Peyer's patch (tissue), 4 donors: ENCODE measurements at regions not wholly inside any gene's neighbourhood (a gene's known extent, or its start where the extent isn't known, plus 50 kb on each side); places are given as distances from the start of the nearest gene placed in this dataset.

ENCODE experiments used
- DNase-seq, 3 donors: peaks; one replicate each; pipeline ENCODE4 v3.0.0-alpha.2; 2017 to 2019
- H3K27ac ChIP-seq, 4 donors: fragments of 200-600 bp; sonication (generic); one replicate each; pipeline ENCODE4 v1.5.1; 2016 to 2019
- H3K27me3 ChIP-seq, 2 donors: fragments of 200-600 bp; sonication (generic); one replicate each; pipeline ENCODE4 v1.5.1; 2019
- H3K36me3 ChIP-seq, 3 donors: fragments of 200-600 bp; sonication (generic); one replicate each; pipeline ENCODE4 v1.5.1; 2016 to 2019
- H3K4me1 ChIP-seq, 4 donors: fragments of 200-600 bp; sonication (generic); one replicate each; pipeline ENCODE4 v1.5.1; 2016 to 2019
- H3K4me3 ChIP-seq, 4 donors: fragments of 200-600 bp; sonication (generic); 1 replicate in 3 of 4; 2 replicates in 1 of 4; pipeline ENCODE4 v1.5.1; 2016 to 2019; ENCODE audit warnings: mild to moderate bottlenecking in 1 of 4
- H3K9me3 ChIP-seq, 4 donors: fragments of 200-600 bp; sonication (generic); one replicate each; pipeline ENCODE4 v1.5.1; 2016 to 2019; ENCODE audit warnings: mild to moderate bottlenecking in 1 of 4
- POLR2A ChIP-seq, 2 donors: fragments of 450-650 bp; IDR thresholded peaks; one replicate each; pipeline ENCODE4 v1.5.1; 2017; ENCODE audit warnings: antibody characterized with exemption in 2 of 2, mild to moderate bottlenecking in 2 of 2, moderate library complexity in 2 of 2
- TF ChIP-seq, protein P1 (sequence below), 6 experiments: fragments of 450-650 bp in 4 of 6; fragments of 200-600 bp in 2 of 6; sonication (generic) in 1 of 6; IDR thresholded peaks; one replicate each; pipeline ENCODE4 v1.5.1; 2017 to 2019; ENCODE audit warnings: antibody characterized with exemption in 6 of 6, mild to moderate bottlenecking in 3 of 6, moderate library complexity in 1 of 6

DNA sequence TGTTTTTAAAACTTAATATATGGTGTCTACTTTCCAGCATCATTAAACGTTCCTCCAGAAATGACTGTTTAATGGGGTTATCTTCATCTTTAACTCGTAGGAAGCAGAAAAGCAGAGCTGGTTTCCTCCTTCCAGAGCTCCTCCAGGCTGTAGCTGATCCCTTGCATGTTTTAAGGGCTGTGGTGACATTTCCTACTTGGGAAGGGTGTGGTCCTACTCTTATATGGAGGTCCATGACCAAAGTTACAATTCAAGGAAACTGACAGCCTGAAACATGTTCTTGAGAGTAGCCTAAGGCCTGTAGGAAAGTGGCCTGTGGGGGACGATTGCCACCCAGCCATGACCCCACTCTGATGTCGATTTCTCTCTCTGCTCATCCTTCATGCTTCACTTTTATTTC is 297.1 kb downstream of the GADD45G start:
- H3K36me3 ChIP-seq, result no peaks in the 10 kb centered on the region
- no peaks in the 10 kb centered on the region for H3K9me3 ChIP-seq
- DNase-seq, result no peak
- H3K4me3 ChIP-seq, result no peak overlapping the region
- TF ChIP-seq, protein P1, sequence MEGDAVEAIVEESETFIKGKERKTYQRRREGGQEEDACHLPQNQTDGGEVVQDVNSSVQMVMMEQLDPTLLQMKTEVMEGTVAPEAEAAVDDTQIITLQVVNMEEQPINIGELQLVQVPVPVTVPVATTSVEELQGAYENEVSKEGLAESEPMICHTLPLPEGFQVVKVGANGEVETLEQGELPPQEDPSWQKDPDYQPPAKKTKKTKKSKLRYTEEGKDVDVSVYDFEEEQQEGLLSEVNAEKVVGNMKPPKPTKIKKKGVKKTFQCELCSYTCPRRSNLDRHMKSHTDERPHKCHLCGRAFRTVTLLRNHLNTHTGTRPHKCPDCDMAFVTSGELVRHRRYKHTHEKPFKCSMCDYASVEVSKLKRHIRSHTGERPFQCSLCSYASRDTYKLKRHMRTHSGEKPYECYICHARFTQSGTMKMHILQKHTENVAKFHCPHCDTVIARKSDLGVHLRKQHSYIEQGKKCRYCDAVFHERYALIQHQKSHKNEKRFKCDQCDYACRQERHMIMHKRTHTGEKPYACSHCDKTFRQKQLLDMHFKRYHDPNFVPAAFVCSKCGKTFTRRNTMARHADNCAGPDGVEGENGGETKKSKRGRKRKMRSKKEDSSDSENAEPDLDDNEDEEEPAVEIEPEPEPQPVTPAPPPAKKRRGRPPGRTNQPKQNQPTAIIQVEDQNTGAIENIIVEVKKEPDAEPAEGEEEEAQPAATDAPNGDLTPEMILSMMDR (IDR thresholded peaks at IDR 0.05), result no peak
- TF ChIP-seq POLR2A (IDR thresholded peaks at IDR 0.05), result no peak
- H3K27ac ChIP-seq, result no peak overlapping the region
- no peaks in the 10 kb centered on the region for H3K4me1 ChIP-seq
- H3K27me3 ChIP-seq, result no peaks in the 10 kb centered on the region

DNA sequence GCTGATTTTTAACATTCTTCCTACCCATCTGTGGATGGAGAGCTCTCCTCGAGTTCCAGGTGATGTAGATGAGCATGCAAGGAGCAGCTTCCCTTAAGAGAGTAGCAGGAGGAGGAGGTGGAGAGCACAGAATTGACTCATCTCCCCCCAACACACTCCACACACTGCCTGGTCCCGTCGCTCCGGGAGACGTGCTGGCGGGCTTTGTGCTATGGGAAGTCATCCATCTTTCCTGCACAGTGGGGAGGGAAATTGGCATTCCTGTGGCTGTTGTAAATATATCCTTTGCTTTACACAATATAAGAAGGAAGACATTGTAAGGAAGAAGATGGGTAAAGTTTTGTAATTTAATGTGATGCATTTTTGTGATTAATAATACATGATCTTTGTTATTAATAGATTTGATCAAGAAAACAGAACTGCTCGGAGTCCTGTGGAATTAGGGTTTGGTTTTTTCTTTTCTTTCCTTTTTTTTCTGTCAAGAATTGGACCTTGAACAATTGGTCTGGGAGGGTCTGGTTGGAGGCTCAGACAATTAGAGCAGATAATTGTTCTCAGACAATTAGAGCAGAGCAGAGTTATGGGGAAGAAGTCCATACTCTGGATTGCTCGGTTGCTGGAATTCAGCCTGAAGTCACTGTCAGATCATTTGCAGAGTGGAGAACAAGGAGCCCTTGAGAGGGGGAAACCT is 297.8 kb downstream of the GADD45G start:
- Histone ChIP-seq H3K4me1 (no peaks in the 10 kb centered on the region), H3K4me3 (no peak overlapping the region), H3K9me3 (no peaks in the 10 kb centered on the region), H3K36me3 (no peaks in the 10 kb centered on the region), H3K27me3 (no peaks in the 10 kb centered on the region), H3K27ac (no peak overlapping the region)
- DNase-seq, result peak in 1 of 3 donors; percentile 13
- TF ChIP-seq POLR2A (IDR thresholded peaks at IDR 0.05), result no peak
- TF ChIP-seq, protein P1 (IDR thresholded peaks at IDR 0.05), result no peak

DNA sequence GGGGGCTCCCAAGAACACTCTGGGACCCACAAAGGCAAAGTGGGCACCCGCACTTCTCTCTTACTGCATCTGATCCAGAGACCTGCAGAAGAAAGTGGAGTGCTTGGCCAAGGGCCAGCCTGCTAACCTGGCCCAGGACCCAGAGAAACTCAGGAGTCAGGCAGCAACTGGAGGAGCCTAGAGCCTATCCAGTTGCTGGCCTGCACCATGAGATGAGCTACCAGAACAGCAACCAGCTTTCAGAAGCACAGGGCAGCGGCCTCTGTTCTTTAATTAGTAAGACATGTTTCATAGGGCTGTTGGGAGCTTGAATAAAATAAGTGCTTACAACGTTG is 298.3 kb downstream of the GADD45G start:
- no peak for TF ChIP-seq POLR2A (IDR thresholded peaks at IDR 0.05)
- TF ChIP-seq, protein P1 (IDR thresholded peaks at IDR 0.05), result no peak
- Histone ChIP-seq H3K4me3 (no peak overlapping the region), H3K27me3 (no peaks in the 10 kb centered on the region), H3K27ac (no peak overlapping the region), H3K9me3 (no peaks in the 10 kb centered on the region), H3K36me3 (no peaks in the 10 kb centered on the region), H3K4me1 (no peaks in the 10 kb centered on the region)
- no peak for DNase-seq

DNA sequence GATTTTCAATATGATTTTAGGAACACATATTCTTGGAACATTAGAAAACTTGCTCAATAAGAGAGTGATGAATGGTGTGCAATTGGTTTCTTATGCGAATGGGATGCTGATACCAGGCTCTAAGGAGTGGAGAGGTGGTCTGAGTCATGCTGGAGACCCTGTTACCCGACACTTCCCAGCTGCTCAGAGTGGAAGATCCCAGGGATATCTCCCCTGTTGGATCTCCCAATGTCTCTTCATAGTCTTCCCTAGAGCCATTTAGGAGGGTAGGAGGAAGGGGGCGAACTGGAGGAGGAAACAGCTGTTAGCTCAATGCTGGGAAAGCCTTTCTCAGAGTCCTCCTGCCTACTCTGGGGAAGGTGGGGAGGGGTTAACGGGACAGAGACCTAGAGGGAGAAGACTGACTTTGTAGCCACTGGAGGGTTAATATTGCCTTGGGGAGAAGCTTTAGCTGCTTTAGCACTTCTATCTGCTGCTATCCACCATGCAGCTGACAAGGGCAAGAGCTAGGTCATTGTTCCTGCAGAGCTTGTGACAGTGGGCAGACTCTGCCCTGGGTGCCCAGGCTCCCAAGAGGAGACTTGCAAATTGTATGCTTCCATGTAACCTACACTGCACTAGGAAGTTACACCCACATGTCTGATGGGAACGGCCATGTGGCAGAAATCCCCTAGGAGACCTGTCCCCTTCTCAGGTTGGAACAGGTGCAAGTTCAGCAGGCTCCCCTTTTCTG is 301.0 kb downstream of the GADD45G start:
- DNase-seq, result no peak
- H3K9me3 ChIP-seq, result no peaks in the 10 kb centered on the region
- H3K27me3 ChIP-seq, result no peaks in the 10 kb centered on the region
- no peaks in the 10 kb centered on the region for H3K36me3 ChIP-seq
- H3K27ac ChIP-seq, result no peak overlapping the region
- no peak overlapping the region for H3K4me3 ChIP-seq
- TF ChIP-seq POLR2A (IDR thresholded peaks at IDR 0.05), result no peak
- TF ChIP-seq, protein P1 (IDR thresholded peaks at IDR 0.05), result no peak
- H3K4me1 ChIP-seq, result no peaks in the 10 kb centered on the region

DNA sequence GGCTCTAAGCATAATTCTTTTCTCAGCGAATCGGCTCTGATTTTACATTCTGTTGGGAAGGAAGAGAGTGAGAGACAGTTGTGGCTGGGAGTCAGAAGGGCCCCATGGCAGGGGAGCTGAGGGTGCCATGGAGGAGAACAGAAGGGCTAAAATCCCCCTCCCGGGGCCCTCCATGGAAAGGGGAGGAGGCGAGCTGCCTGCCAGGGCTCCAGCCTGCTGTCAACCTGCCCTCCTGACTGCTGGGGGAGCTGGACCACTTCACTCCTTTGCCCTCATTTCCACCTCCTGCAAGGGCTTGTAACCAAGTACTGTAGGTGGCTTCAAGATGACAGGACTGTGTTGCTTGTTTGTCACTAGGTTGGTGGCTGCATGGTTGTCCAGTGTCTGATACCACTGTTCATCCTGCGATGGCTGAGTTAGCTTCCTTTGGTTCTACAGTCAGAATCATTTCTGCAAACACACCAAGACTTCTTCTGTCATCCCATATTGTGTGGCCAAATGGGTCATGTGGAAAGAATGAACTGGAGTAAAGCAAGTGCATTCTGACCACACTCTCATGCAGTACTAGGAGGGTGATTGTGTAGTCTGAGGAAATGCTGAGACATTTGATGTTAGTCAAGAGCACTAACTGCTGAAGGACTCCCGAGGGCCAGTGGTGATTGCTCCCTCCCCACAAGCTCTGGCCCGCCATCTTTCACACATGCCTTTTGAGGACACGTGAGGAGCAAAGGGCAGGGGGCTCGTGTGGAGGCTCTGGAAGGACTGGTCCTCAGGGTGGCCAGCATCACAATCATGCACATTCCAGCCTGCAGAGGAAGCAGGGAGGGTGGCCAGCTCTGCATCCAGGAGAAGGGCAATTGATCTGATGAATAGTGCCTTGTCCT is 307.2 kb downstream of the GADD45G start:
- Histone ChIP-seq H3K27ac (no peak overlapping the region), H3K27me3 (no peaks in the 10 kb centered on the region), H3K36me3 (no peaks in the 10 kb centered on the region), H3K9me3 (no peaks in the 10 kb centered on the region), H3K4me3 (no peak overlapping the region), H3K4me1 (no peaks in the 10 kb centered on the region)
- TF ChIP-seq, protein P1 (IDR thresholded peaks at IDR 0.05), result no peak
- no peak for TF ChIP-seq POLR2A (IDR thresholded peaks at IDR 0.05)
- DNase-seq, result no peak
